GM18861 (cell line): ENCODE measurements at regions not wholly inside any gene's neighbourhood (a gene's known extent, or its start where the extent isn't known, plus 50 kb on each side); places are given as distances from the start of the nearest gene placed in this dataset.

Source experiments
- ATAC-seq: cut with Tn5 transposase; IDR thresholded peaks from one replicate; pipeline ENCODE4 v1.9.1; 2021; ENCODE audit not compliant: unreplicated experiment

DNA sequence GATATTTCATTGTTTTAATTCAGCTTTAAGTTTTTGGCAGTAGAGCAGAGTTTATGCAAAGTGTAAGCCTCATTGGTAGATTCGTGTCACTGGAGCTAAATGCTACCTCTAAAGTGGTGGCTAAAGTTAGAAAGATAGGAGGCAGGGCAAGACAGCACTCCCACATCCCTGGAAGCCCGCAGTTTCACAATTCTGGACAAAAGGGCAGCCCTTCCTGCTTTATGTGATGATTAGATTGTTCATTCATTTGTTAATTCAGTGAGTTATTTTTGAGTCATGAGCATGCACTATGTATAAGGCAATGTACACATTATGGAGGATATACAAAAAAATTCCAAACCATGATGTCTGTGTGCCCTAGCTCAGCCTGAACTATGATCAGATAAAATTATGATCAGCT lies 52.1 kb upstream of the EIF3M start:
- ATAC-seq, result no peak

DNA sequence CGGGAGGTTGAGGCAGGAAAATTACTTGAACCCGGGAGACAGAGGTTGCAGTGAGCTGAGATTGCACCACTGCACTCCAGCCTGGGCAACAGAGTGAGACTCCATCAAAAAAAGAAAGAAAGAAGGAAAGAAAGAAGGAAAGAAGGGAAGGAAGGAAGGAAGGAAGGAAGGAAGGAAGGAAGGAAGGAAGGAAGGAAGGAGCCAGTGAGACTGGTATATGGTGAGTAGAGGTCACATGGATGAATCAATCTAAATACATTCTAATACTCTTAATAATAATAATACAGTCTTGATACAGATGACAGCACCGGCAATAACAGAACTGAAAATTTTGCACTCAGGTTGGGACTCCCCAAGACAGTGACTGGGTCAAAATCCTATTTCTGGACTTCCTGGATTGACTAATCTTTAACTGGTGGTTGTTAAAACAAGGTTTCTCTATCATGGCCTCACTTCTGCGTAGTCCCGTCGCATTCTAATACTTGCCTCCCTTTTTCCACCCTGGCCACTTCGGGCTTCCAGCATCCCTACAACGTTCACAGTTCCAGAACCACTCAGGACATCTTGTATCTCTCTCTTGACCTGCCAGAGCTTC lies 53.5 kb upstream of the EIF3M start:
- peak; percentile 100 for ATAC-seq

DNA sequence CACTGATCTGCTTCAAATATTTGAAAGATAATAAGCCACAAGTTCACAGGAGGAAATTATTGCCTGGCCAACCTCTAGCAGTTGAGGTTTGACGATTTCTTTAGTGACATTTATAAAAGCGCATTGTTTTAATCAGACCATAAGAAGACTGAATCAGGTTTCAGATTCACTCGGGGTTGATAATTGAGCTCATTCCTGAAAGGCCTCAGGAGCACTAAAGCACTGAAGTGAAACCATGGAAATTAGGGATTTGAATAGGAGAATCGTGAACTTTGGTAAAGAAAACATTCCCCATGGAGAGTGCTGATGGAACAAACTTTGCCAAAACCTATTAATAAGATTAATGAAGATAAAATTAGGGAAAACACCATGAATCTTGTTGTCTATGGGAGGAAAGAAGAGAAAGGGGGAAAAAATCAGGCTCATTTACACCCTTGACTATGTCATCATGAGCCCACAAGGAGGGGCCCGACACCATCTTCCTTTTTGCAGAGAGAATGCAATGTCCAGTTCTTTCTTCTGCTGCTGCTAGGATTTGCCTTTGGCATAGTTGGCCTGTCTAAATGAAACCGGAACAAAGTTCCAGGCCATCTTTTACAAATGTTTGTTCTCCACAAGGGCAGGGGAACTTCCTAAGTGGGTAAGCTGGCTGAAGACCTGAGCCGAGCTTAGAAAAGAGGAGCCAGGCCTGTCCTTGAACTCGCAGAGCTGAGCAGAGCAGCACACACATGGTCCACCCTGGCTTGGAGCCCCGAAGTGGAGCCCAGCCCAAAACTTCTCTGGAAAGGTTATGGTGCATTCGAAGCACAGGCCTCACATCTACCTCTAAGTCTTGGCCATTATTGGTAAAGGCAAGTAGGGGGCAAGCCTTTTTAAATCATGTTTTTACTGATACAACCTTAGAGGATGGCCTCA lies 56.1 kb upstream of the EIF3M start:
- ATAC-seq, result no peak

GRCh38 chr11:32526760-32527159 lies 56.9 kb upstream of the EIF3M start:
- no peak for ATAC-seq

- no peak for ATAC-seq
Measured at GRCh38 chr11:32511926-32512325, 71.7 kb upstream of the EIF3M start.

GRCh38 chr11:32510039-32510438 lies 73.6 kb upstream of the EIF3M start:
- ATAC-seq, result no peak

- ATAC-seq, result no peak
Measured at GRCh38 chr11:32508780-32509179, 73.4 kb upstream of the WT1 start.

- ATAC-seq, result no peak
Measured at GRCh38 chr11:32500001-32500400, 64.7 kb upstream of the WT1 start.

DNA sequence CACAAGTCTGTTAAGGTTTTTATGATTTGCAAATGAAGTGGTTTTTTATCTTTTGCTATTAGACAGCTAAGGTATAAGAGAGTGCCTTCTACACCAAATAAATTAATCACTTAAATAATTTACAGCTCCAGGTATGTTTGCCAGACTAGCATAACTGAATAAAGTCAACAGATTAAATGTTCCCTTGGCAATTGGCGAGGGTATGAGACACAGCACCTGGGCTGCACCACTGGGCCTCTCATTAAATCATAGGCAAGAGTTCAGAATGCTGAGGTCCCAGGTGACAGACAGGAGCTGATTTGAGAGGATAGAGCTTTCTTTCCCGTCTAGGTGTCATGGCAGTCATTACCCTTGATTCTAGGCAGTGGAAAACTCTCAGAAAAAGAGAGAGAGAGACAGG lies 62.6 kb upstream of the WT1 start:
- no peak for ATAC-seq

DNA sequence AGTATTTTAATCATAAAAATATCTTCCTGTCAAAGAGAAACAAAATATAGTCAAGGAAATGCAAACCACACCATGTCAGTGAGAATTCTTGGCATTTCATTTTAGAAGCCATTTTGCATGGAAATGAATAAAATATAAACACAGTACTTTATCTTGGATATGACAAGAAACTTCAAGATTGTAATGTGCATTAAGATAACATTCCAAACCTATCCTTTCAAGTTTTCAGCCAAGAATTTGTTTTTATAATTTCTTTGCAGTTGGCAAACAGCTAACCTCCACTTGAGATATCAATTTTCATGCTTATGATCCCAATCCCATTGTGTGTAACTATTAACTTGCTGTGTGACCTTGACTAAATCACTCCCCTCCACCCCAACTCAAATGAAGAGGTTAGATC lies 59.3 kb upstream of the WT1 start:
- no peak for ATAC-seq

DNA sequence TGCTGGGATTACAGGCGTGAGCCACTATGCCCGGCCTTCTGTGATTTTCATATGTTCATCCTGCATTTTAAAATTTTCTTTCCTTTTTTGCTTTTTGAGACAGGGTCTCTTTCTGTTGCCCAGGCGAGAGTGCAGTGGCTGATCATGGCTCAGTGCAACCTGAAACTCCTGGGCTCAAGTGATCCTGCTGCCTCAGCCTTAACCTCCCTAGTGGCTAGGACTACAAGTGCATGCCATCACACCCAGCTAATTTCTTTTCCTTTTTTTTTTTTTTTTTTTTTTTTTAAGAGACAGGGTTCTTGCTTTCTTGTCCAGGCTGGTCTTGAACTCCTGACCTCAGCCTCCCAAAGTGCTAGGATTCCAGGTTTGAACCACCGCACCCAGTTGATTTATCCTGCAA lies 54.1 kb upstream of the WT1 start:
- ATAC-seq, result no peak

DNA sequence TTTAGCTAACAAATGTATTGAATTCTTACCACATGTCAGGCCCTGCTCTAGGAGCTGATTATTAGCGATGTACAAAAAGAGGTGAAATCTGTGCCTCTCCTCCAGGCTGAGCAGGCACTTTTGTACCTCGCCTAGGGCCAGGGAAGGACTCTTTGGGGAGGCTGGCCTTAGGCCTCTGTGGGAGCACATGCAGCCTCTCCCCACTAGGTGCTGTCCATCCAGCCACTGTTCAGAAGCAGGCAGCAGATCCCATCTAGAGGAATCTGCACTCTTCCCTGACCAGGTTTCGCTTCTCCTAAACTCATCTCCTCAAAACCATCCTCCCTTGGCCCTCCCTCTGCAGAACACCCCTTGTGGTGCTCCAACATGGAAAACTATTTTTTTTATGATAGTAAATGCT lies 51.9 kb upstream of the WT1 start:
- ATAC-seq, result no peak

GRCh38 chr11:32485733-32486132 lies 50.4 kb upstream of the WT1 start:
- no peak for ATAC-seq
